ENCODE measurements at regions not wholly inside any gene's neighbourhood (a gene's known extent, or its start where the extent isn't known, plus 50 kb on each side); places are given as distances from the start of the nearest gene placed in this dataset.
"Not testable (repeated sequence)": the region's sequence is repeated elsewhere in the genome, so short reads cannot be mapped to it uniquely, and the experiment has no call there.

DNA sequence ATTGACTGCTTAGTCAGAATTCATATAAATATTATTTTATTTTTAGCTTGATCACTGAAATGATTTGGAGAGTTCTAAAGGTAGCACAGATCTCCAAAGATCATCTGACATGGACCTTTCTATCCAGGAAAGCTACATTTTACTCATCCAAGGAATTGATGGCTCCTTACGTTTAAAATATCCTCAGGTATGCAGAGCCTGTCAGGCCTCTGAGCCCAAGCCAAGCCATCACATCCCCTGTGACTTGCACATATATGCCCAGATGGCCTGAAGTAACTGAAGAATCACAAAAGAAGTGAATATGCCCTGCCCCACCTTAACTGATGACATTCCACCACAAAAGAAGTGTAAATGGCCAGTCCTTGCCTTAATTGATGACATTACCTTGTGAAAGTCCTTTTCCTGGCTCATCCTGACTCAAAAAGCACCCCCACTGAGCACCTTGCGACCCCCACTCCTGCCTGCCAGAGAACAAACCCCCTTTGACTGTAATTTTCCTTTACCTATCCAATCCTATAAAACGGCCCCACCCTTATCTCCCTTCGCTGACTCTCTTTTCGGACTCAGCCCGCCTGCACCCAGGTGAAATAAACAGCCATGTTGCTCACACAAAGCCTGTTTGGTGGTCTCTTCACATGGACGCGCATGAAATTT, 411.6 kb upstream of the RORB start:
- not testable (repeated sequence) for DNase-seq (ENCODE audit: low read depth in 2 of 2)

DNA sequence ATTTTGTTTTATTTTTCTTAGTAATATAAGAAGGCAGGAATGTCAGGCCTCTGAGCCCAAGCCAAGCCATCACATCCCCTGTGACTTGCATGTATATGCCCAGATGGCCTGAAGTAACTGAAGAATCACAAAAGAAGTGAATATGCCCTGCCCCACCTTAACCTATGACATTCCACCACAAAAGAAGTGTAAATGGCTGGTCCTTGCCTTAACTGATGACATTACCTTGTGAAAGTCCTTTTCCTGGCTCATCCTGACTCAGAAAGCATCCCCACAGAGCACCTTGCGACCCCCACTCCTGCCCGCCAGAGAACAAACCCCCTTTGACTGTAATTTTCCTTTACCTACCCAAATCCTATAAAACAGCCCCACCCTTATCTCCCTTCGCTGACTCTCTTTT, 406.2 kb upstream of the RORB start:
- DNase-seq (ENCODE audit: low read depth in 2 of 2): not testable (repeated sequence)

DNA sequence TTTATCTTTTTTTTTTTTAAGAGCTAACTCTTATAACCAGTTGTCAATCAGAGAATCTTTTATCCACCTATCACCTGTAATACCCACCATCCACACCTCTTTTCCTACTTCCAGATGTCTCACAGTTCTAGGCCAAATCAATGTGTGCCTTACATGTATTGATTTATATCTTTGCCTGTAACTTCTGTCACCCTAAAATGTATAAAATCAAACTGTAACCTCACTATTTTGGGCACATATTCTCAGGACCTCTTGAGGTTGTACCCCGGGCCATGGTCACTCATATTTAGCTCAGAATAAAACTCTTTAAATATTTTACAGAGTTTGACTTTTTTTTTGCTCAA, 404.7 kb upstream of the RORB start:
- no peak for DNase-seq (ENCODE audit: low read depth in 2 of 2)

DNA sequence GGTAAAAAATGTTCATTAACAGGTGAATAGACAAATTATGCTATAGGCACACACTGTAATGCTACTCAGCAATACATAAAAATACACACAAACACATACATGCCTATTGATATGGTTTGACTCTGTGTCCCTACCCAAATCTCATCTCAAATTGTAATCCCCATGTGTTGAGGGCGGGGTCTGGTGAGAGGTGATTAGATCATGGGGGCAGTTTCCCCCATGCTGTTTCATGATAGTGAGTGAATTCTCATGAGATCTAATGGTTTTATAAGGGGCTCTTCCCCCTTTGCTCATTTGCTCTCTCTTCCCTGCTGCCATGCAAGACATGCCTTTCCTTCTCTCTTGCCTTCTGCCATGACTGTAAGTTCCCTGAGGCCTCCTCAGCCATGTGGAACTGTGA, 403.1 kb upstream of the RORB start:
- not testable (repeated sequence) for DNase-seq (ENCODE audit: low read depth in 2 of 2)

DNA sequence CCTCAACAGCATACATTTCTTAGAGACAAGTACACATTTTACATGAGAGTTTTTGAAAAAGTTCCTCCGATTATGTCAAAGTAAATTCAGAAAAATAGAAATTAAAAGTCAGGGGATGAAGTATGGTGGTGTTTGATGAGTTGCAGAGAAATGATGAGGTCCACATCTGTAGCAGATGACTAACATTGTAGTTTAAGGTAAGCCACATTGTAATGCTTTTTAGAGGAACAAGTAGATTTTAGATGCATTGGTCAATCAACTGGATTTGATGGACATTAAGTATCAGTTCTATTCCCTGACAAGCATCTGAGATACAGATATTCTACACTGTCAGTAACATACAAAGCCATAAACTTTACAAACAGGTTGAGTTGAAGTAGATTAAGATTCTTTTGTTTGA, 402.4 kb upstream of the RORB start:
- no peak for DNase-seq (ENCODE audit: low read depth in 2 of 2)

DNA sequence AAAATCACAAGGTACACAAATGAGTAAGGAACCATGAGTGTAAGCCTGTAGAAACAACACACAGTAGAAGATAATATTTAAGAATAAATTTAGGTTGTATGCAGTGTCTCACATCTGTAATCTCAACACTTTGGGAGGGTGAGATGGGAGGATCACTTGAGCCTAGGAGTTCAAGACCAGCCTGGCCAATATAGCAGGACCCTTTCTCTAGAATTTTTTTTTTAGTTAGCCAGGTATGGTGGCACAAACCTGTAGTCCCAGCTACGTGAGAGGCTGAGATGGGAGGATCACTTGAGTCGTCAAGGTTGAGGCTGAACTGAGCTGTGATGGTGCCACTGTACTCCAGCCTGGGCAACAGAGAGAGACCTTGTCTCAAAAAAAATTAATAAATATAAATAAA, 401.2 kb upstream of the RORB start:
- no peak for DNase-seq (ENCODE audit: low read depth in 2 of 2)

DNA sequence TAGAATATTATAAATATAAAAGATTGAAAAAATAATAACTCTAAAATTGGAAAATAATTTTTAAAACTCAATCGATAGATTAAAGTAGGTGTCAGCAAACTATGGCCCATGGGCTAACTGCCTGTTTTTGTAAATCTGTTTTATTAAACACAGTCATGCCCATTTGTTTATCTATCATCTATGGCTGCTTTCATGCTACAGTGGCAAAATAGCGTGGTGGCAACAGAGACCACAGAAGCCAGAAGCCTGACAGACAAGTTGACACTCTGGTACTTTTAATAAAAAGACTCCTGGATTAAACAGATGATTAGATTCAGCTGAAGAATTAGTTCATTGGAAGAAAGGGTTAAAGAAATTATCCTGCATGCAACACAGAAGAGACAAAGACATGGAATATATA, 400.7 kb upstream of the RORB start:
- DNase-seq (ENCODE audit: low read depth in 2 of 2): no peak

DNA sequence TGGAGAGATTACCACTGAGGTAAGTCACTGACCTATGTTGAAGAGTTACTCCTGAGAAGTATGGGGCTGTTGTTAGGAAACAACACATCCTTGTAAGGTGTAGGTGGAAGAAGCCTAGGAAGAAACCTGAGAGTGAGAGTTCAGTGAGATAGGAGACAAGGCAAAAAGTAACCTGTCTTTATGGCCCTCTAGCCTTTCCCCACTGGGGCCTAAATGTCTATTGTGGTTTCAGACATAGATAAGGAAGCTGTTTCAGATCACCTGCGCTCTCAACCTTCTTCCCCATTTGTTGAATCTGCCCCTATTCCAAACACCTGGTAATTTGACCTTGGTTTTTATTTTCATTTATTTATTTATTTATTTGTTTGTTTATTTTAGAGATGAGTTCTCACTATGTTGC, 397.1 kb upstream of the RORB start:
- DNase-seq (ENCODE audit: low read depth in 2 of 2): no peak

DNA sequence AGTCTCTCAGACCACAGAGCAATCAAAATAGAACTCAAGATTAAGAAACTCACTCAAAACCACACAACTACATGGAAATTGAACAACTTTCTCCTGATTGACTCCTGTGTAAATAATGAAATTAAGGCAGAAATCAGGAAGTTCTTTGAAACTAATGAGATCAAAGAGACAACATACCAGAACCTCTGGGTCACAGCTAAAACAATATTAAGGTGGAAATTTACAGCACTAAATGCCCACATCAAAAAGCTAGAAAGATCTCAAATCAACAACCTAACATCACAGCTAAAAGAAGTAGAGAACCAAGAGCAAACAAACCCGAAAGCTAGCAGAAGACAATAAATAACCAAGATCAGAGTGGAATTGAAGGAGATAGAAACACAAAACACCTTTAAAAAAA, 395.0 kb upstream of the RORB start:
- DNase-seq (ENCODE audit: low read depth in 2 of 2): not testable (repeated sequence)

DNA sequence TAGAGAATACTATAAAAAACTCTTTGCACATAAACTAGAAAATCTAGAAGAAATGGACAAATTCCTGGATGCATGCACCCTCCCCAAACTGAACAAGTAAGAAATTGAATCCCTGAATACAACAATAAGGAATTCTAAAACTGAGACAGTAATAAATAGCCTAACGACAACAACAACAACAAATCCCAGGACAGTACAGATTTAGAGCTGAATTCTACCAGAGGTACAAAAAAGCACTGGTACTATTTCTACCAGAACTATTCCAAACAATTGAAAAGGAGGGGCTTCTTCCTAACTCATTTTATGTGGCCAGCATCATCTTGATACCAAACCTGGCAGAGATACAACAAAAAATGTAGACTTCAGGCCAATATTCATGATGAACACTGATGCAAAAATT, 394.4 kb upstream of the RORB start:
- no peak for DNase-seq (ENCODE audit: low read depth in 2 of 2)

DNA sequence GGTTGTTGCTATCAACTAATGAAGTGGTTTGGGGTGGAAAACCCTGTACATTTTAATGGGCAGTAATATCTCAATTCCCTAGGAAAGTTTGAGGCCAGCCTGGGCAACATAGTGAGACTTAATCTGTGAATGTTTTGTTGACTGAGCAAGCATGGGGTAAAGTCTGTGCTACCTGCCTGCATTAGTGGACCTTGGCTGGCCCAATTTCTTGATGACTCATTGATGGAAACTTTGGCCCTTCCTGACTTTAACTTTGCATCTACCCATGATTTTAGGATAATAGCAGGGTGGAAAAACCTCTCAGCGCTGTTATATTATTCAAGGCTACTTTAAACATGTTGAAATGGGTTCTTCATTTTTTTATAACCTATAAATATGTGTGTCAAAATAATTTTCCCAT, 389.4 kb upstream of the RORB start:
- DNase-seq (ENCODE audit: low read depth in 2 of 2): no peak

DNA sequence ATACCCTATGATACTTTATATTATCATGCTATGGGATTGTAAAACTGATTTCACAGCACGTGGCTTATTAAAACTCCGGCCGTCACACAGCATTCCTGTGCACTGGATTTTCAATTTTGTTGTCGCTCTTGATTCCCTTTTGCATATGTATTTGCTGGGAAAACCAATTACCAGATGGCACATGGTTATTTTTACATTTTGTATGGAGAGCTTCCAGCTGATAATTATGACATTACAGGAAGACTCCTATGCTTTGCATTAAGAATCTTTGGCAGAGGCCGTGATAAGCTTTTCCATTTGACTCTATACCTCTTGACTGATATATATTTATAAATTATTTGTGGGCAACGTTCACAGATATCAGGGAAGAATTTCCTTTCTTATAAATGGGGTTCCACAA, 381.2 kb upstream of the RORB start:
- DNase-seq (ENCODE audit: low read depth in 2 of 2): no peak

DNA sequence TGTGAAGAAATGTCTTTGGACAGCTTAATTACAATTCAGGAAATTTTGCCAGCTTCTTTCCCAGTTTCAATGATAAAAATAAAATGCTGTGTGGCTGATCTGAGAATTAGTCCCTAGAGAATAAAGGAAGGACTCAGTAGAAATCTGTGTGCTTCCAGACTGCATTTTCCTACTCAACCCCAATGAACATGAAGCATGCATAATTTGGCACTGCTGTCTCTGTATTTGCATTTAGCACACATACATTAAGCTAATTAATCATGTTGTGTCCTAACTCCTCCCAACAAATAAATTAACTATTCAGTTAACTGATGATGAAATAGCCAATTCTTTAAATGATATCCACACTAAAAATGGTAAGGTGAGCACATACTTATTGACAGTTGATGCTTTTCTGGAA, 380.0 kb upstream of the RORB start:
- no peak for DNase-seq (ENCODE audit: low read depth in 2 of 2)

DNA sequence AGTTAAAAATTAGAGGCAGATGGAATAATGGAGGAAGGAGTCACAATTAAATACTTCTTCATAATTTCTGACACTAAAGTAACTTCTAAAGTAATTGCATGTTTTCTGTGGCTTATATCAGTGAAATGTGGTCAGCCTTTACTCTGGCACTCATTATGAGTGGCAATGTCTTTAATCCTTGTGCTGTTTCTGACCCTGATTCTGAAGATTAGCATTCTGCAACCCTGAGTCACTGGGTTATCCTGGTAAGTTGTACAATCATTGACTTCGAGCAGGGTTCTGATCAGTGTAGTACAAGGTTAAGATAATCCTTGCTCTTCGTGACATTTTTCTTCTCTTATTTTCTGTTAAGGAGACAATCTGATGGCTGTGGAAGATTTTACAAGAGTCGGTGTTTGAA, 379.4 kb upstream of the RORB start:
- DNase-seq (ENCODE audit: low read depth in 2 of 2): no peak

DNA sequence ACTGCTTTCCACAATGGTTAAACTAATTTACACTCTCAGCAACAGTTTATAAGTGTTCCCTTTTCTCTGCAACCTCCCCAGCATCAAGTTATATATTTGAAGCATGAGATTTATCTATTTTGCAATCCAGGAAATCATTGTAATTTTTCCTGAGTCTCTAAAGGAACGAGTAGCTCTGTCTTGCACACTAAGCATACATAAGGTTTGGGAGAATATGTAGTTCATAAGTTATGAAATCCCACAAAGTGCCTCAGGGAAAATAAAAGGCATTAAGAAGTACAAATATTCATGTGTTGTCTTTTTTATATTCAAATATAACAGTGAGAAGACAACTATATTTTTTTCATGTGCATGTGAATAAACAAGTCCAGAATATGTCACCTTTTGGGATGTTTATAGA, 377.1 kb upstream of the RORB start:
- DNase-seq (ENCODE audit: low read depth in 2 of 2): no peak

DNA sequence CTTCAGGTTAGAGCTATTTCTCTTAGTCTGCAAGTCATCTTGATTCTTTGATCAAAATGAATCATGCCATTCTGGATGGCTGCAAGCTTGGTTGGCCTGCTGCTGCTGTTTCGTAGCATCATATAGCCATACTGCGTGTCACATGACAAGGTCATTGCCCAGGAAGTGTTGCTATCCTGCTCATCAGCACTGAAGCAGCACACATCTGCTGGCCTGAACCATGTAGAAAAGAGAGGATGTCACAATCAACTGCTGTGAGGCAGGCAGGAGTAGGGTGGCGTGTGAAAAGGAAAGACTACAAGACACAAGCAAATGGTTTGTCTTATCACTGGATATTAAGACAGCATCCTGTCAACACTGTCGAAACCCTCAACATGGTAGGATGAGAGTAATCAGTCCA, 376.7 kb upstream of the RORB start:
- no peak for DNase-seq (ENCODE audit: low read depth in 2 of 2)

DNA sequence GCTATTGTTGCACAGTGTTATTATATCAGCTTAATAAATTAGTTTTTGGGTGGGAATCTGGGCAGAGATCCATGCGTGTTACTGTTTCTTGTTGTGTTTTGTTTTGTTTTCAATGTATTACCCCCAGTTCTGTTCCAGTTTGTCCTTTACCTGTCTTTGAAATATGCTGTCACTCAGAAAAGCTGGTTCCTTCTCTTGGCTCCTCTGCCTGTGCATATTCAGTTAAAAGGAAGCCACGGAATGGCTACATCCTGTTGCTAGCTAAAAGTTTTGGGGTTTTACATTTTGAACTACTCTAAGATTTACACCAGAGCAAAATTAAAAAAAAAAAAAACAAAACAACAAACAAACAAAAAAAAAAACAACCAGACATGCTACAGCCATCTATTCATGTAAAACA, 374.9 kb upstream of the RORB start:
- no peak for DNase-seq (ENCODE audit: low read depth in 2 of 2)

DNA sequence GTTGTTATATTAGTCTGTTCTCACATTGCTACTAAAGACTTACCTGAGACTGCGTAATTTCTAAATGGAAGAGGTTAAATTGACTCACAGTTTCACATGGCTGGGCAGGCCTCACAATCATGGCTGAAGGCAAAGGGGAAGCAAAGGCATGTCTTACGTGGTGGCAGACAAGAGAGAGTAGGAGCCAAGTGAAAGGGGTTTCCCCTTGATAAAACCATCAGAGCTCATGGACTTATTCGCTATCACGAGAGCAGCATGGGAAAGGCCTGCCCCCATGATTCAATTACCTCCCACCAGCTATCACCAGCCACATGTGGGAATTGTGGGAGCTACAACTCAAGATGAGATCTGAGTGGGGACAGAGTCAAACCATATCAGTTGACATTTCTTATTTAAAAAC, 374.5 kb upstream of the RORB start:
- no peak for DNase-seq (ENCODE audit: low read depth in 2 of 2)

DNA sequence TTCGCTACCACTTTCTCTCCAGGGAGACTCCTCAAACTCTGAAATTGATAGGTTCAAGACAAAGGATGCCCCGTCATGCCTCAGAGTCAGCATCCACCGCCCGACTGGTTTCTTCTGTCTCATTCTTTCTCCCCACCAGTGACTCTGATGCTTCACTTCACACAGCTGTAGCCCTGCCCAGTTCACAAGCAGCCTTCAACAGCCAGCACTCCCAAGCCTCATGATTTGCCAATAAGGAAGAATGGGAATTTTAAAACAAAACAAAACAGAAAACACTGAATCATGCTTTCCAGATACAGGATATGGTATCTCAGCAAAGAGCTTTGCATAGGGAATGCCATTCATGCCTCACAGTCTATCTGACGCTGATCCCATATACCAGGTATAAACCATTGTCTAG, 371.2 kb upstream of the RORB start:
- DNase-seq (ENCODE audit: low read depth in 2 of 2): no peak

DNA sequence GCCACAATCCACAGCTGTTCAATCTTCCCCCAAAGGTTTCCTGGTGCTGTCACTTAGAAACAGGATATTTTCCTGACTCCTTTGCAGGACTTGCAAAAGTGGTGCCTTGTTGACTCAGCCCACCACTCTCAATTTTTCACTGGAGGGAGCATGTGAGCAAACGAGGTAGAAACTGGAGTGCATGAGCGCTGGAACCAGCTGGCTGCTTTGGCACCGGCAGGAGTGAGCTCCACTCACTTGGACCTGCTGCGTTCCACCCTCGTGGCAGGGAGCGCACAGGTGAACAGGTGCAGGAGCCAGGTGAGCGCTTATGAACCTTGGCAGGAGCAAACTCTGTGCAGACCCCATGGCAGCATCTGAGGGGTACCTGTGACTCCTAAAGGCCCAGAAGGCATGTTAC, 364.1 kb upstream of the RORB start:
- DNase-seq (ENCODE audit: low read depth in 2 of 2): no peak

DNA sequence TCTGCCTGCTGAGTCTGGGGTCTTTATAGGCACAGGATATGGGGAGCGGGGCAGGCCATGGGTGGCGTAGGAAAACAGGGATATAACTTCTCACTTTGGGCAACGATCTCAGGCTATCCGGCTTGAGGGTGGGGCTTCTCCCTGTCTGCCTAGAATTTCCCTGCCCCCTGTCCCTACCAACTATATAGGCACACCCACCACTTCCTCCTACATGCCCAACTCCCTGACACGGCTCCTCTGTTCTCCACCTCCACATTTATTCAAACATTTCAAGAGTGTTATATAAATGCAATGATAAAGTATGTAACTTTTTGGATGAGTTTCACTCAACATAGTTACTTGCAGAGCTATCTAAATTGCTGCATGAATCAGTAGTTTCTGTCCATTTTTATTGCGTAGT, 363.2 kb upstream of the RORB start:
- DNase-seq (ENCODE audit: low read depth in 2 of 2): no peak

DNA sequence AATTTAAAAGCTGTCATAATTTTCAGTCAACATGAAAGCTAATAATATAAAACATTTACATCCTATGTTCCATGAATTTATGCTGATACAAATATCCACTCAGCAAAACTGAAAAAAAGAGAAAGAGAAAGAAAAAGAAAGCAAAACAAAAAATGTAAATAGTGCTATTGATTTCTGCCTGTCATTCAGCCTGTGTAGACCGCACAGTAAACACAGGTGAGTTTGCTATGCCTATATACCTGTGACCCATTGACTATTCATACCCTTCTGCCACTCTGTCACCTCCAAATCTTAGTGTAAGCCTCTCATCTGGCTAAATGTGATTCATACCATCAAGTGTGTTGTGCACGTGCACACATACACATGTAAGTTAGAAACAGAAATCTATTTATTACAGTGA, 359.0 kb upstream of the RORB start:
- DNase-seq (ENCODE audit: low read depth in 2 of 2): no peak

DNA sequence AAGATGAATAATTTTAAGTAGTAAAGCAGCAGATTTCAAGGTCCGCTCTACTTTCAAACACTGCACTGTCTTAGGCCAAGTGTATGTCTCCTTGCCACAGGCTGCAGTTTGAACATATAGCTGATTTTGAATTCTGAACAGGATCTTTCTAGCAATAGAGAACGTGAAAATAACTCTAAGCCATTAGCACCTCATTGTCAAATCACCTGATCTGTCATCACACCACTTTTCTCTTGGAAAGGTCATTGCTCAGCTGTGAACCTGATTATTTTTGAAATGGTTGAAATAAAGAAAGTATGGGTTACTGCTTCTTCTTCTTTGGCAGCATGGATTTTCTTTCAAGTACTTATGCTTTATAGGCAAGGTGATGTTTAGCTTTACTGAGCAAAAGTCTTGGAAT, 357.0 kb upstream of the RORB start:
- DNase-seq (ENCODE audit: low read depth in 2 of 2): no peak

DNA sequence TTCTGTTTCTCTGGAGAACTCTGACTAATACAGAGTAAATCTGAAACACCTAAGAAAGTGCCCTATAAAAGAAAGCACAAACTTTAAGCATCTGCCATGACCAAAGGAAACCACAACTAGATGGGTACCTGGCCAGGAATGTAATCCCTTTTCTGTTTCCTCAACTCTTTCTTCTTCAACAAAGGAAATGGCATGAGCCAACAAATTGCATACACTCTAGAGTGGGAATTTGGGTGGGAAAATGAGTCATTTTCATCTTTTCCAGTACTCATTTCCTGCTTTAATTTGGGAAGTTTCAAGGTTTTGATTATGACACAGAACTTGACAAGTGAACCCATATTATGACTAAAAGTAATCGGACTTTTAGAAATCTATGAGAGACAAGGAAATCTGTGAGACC, 349.2 kb upstream of the RORB start:
- DNase-seq (ENCODE audit: low read depth in 2 of 2): no peak

DNA sequence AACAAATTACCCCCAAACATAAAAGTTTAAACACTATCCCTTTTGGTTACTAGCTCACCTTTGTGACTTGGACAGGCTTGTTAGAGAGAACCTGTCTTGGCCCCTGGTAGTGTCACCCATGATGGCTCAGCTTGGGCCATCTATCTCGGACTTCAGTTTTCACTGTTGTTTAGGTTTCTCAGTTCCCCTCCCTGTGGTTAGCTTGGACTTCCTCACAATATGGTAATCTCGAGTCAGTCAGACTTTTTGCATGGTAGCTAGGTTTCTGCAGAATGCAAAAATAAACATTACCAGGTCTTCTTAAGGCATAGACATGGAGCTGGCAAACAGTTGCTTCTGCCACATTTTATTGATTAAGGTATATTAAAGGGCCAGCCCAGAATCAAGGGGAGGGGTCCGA, 324.3 kb upstream of the RORB start:
- DNase-seq (ENCODE audit: low read depth in 2 of 2): no peak
